ENCODE measurements at regions not wholly inside any gene's neighbourhood (a gene's known extent, or its start where the extent isn't known, plus 50 kb on each side); places are given as distances from the start of the nearest gene placed in this dataset.

DNA sequence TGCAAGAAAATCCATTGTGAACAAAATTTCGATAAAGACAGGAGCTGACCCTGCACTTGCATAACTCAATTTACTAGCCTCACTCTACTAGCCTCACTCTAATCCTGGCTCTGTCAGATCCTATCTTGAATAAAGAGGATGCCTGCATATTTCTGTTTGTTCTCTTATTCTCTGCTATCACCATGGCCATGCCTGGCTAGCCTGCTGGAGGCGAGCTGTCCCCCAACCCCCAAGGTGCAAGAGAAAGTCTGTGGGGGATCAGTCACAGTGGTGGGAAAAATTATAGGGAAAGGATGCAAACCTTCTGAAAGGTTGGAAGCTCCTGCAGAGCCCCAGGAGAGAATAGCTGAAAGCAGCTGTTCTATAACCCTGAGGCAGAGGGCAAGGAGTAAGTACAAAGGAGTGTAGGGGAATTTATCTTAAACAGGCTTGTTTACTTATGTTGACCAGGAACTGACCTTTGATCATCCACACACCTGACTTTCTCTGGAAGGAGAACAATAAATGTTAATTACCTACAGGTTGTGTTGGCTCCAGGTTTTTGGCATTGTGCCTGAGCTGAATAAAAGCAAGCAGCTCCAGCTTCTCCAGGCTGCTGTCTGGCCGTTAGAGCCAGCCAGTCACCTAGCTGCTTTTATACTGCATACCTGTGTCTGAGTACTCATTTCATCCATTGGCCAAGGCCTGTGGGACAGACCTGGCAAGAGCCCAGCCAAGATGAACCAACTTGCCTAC lies 137.7 kb upstream of the RASGRP1 start:
- no peak overlapping the region for H3K9ac ChIP-seq (ENCODE audit: low read depth, low read length, poor library complexity)
- no peak overlapping the region for H3K4me3 ChIP-seq (ENCODE audit: low read length in 2 of 2)
- H2BK12ac ChIP-seq (ENCODE audit: low read length), result no peak overlapping the region
- peaks cover 0 to 7% (median 0%) of the 10 kb centered on the region in 3 experiments for H3K27me3 ChIP-seq (ENCODE audit: control insufficient read depth in 3 of 3, insufficient read depth in 3 of 3, low read depth in 1 of 3, low read length in 3 of 3)
- no peak overlapping the region for H3K4me2 ChIP-seq (ENCODE audit: insufficient read depth, low read length, poor library complexity, severe bottlenecking)
- H2BK120ac ChIP-seq (ENCODE audit: low read depth, low read length), result no peak overlapping the region
- no peak overlapping the region for H2BK15ac ChIP-seq (ENCODE audit: low read length)
- H3K27ac ChIP-seq (replicated peaks; ENCODE audit: low read length), result no peak overlapping the region
- H4K8ac ChIP-seq (ENCODE audit: low read depth, low read length), result no peak overlapping the region
- peaks cover 0 to 3% of the 10 kb centered on the region in 2 donors for H3K4me1 ChIP-seq (ENCODE audit: control insufficient read depth in 2 of 2, insufficient read depth in 1 of 2, low read depth in 1 of 2, low read length in 2 of 2)
- no peak overlapping the region for H2AK5ac ChIP-seq (ENCODE audit: low read depth, low read length)
- H3K79me1 ChIP-seq (ENCODE audit: low read depth, low read length), result no peaks in the 10 kb centered on the region
- H3K14ac ChIP-seq (ENCODE audit: low read length), result no peak overlapping the region
- no peaks in the 10 kb centered on the region for H3K36me3 ChIP-seq (replicated peaks in 1 of 2; ENCODE audit: control insufficient read depth in 2 of 2, insufficient read depth in 2 of 2, low read length in 2 of 2)
- no peak for DNase-seq (ENCODE audit: low spot score)
- no peak overlapping the region for H4K91ac ChIP-seq (ENCODE audit: low read depth, low read length, poor library complexity)
- H2AFZ ChIP-seq (ENCODE audit: low read length), result no peak overlapping the region
- WGBS, 2 donors (ENCODE audit: extremely low coverage in 2 of 2, insufficient read length in 2 of 2, insufficient replicate concordance in 1 of 2), result no CpG with 5 or more reads among the region's 3 CpGs
- H3K23ac ChIP-seq (ENCODE audit: low read depth, low read length, poor library complexity), result no peak overlapping the region
- no peak overlapping the region for H3K4ac ChIP-seq (ENCODE audit: low read length)
- H2BK5ac ChIP-seq (ENCODE audit: low read length), result no peak overlapping the region
- H3K18ac ChIP-seq (ENCODE audit: low read length), result no peak overlapping the region
- H3K9me3 ChIP-seq (replicated peaks in 1 of 2; ENCODE audit: control insufficient read depth in 2 of 2, insufficient read depth in 1 of 2, low read depth in 1 of 2, low read length in 2 of 2), result no peaks in the 10 kb centered on the region

DNA sequence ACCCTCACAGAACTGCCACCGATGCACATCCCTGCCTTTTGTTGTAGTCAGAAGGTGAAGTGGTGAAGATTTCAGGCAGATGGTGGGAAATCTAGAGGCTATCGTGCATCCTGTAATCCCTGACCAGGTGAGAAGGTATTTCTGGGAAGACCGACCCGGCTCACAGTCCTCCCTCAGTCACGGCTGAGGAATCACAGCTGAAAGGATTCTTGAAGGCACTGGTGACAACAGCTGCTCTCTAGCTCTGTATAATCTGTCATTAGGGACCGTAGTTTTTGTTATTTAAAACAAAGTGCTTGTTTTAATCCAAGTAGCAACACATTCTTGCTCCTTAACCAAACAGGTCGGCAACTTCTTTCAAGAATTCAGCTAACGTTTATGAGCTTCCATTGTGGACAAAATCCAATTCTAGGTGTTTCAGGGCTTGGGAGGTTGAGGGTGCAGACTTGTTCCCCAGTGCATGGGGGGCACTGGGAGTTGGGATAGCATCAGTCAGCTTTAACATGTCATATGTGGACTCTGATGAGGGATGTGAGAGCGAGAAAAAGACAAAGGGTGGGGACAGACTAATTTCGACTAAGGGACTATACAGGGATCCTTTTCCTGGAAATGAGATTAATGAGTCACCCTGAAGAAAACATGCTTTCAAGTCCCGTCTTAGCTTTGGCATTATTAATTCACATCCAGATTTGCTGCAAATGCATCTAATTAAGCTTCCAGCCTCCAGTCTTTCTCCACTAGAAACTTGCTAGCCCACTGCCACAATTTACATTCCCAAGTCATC lies 141.0 kb upstream of the RASGRP1 start:
- Histone ChIP-seq H3K36me3 (replicated peaks in 1 of 2; ENCODE audit: control insufficient read depth in 2 of 2, insufficient read depth in 2 of 2, low read length in 2 of 2) (no peaks in the 10 kb centered on the region), H2BK5ac (ENCODE audit: low read length) (no peak overlapping the region), H3K4me1 (ENCODE audit: control insufficient read depth in 2 of 2, insufficient read depth in 1 of 2, low read depth in 1 of 2, low read length in 2 of 2) (peaks cover 0 to 3% of the 10 kb centered on the region in 2 donors), H3K4ac (ENCODE audit: low read length) (no peak overlapping the region), H3K27ac (replicated peaks; ENCODE audit: low read length) (no peak overlapping the region), H3K4me2 (ENCODE audit: insufficient read depth, low read length, poor library complexity, severe bottlenecking) (no peak overlapping the region), H2BK120ac (ENCODE audit: low read depth, low read length) (no peak overlapping the region), H3K23ac (ENCODE audit: low read depth, low read length, poor library complexity) (no peak overlapping the region), H2BK15ac (ENCODE audit: low read length) (no peak overlapping the region), H2AFZ (ENCODE audit: low read length) (no peak overlapping the region), H3K9ac (ENCODE audit: low read depth, low read length, poor library complexity) (no peak overlapping the region), H4K8ac (ENCODE audit: low read depth, low read length) (no peak overlapping the region), H3K14ac (ENCODE audit: low read length) (no peak overlapping the region), H3K4me3 (ENCODE audit: low read length in 2 of 2) (no peak overlapping the region), H3K9me3 (replicated peaks in 1 of 2; ENCODE audit: control insufficient read depth in 2 of 2, insufficient read depth in 1 of 2, low read depth in 1 of 2, low read length in 2 of 2) (no peaks in the 10 kb centered on the region), H3K18ac (ENCODE audit: low read length) (no peak overlapping the region), H2AK5ac (ENCODE audit: low read depth, low read length) (no peak overlapping the region), H2BK12ac (ENCODE audit: low read length) (no peak overlapping the region), H3K79me1 (ENCODE audit: low read depth, low read length) (no peaks in the 10 kb centered on the region), H4K91ac (ENCODE audit: low read depth, low read length, poor library complexity) (no peak overlapping the region), H3K27me3 (ENCODE audit: control insufficient read depth in 3 of 3, insufficient read depth in 3 of 3, low read depth in 1 of 3, low read length in 3 of 3) (peaks cover 0 to 7% (median 0%) of the 10 kb centered on the region in 3 experiments)
- no peak for DNase-seq (ENCODE audit: low spot score)
- no CpG with 5 or more reads among the region's 11 CpGs for WGBS, 2 donors (ENCODE audit: extremely low coverage in 2 of 2, insufficient read length in 2 of 2, insufficient replicate concordance in 1 of 2)

DNA sequence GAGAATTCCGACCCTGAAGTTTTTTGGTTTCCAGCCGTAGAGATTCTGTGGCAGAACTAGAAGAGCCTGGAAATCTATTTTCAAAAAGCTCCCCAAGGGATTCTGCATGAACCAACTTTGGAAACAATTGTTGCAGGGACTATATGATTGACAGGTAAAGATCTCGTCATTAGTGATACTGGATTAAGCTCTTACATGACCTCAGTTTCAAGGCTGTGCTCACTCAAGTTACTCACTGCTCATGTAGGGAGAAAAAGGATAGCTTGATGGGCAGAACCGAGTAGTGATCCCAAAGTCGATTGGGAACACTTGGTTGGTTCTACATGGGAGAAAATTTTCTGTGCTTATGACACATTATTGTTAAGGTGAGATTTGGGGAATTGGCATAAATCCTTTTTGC lies 142.3 kb upstream of the RASGRP1 start:
- Histone ChIP-seq H4K91ac (ENCODE audit: low read depth, low read length, poor library complexity) (no peak overlapping the region), H2BK5ac (ENCODE audit: low read length) (no peak overlapping the region), H3K4me1 (ENCODE audit: control insufficient read depth in 2 of 2, insufficient read depth in 1 of 2, low read depth in 1 of 2, low read length in 2 of 2) (peaks cover 0 to 3% of the 10 kb centered on the region in 2 donors), H2BK120ac (ENCODE audit: low read depth, low read length) (no peak overlapping the region), H3K27ac (replicated peaks; ENCODE audit: low read length) (no peak overlapping the region), H2BK12ac (ENCODE audit: low read length) (no peak overlapping the region), H3K4ac (ENCODE audit: low read length) (no peak overlapping the region), H2AFZ (ENCODE audit: low read length) (no peak overlapping the region), H3K18ac (ENCODE audit: low read length) (no peak overlapping the region), H3K4me2 (ENCODE audit: insufficient read depth, low read length, poor library complexity, severe bottlenecking) (no peak overlapping the region), H2BK15ac (ENCODE audit: low read length) (no peak overlapping the region), H3K27me3 (ENCODE audit: control insufficient read depth in 3 of 3, insufficient read depth in 3 of 3, low read depth in 1 of 3, low read length in 3 of 3) (peaks cover 0 to 7% (median 0%) of the 10 kb centered on the region in 3 experiments), H3K4me3 (ENCODE audit: low read length in 2 of 2) (no peak overlapping the region), H3K79me1 (ENCODE audit: low read depth, low read length) (no peaks in the 10 kb centered on the region), H3K9me3 (replicated peaks in 1 of 2; ENCODE audit: control insufficient read depth in 2 of 2, insufficient read depth in 1 of 2, low read depth in 1 of 2, low read length in 2 of 2) (no peaks in the 10 kb centered on the region), H3K23ac (ENCODE audit: low read depth, low read length, poor library complexity) (no peak overlapping the region), H3K14ac (ENCODE audit: low read length) (no peak overlapping the region), H4K8ac (ENCODE audit: low read depth, low read length) (no peak overlapping the region), H2AK5ac (ENCODE audit: low read depth, low read length) (no peak overlapping the region), H3K36me3 (replicated peaks in 1 of 2; ENCODE audit: control insufficient read depth in 2 of 2, insufficient read depth in 2 of 2, low read length in 2 of 2) (no peaks in the 10 kb centered on the region), H3K9ac (ENCODE audit: low read depth, low read length, poor library complexity) (no peak overlapping the region)
- WGBS, 2 donors (ENCODE audit: extremely low coverage in 2 of 2, insufficient read length in 2 of 2, insufficient replicate concordance in 1 of 2), result no CpG with 5 or more reads among the region's 5 CpGs
- no peak for DNase-seq (ENCODE audit: low spot score)

Measured in neuronal stem cell (in vitro differentiated cells).